NK-92 treated with Interleukin-12 subunit alpha and Interleukin-12 subunit beta, amount 100 ng/mL, for 24 hours (cell line): ENCODE measurements at regions not wholly inside any gene's neighbourhood (a gene's known extent, or its start where the extent isn't known, plus 50 kb on each side); places are given as distances from the start of the nearest gene placed in this dataset.

Experiments used
- DNase-seq: peaks from one replicate; lab custom pipeline; 2025; lab: John Stamatoyannopoulos, UW

DNA sequence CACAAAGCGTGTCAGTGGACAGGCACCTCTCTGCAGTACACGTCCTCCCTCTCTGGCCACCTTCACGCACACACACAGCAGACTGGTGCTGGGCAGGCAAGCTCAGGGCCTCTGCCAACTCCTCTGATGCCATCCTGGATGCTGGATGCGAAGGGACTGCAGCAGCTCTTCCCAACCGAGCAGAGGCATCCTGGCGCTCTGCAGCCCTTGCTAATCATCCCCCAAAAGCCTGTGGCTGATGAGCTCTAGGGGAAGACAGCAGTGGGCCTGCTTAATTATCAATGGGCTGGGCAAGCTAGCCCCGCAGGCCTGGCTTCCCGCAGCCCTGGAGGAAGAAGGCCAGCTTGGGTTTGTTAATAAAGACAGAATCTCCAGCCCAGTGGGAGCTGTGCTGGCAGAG is 71.3 kb upstream of the TEX51 start:
- no peak for DNase-seq

DNA sequence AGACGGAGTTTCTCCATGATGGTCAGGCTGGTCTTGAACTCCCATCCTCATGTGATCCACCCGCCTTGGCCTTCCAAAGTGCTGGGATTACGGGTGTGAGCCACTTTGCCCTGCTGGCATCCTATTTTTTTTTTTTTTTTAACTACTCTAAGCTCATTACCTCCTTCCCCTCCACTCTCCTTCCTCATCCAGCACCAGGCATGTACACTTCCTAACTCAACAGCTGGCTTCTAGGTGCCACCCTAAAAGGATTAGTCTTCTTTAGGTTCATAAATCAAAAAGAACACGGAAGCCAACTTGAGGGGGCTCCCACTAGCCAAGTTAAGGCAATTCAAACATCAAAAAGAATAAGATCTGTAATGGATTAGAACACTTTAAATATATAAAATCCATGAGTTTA is 70.6 kb upstream of the TEX51 start:
- no peak for DNase-seq

DNA sequence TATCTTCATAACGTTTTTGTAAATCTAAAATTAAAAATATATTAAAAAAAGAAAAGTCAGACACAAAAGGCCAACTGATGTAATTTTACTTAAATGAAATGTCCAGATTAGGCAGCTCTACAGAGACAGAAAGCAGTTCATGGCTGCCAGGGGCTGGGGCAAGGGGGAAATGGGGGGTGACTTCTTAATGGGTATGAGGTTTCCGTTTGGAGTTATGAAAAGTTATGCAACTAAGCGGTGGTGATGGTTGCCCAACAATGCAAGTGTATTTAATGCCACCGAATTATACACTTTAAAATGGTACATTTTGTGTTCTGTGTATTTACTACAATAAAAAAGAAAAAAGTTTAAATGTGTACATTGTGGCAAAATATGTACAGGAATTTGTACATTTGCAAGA is 70.2 kb upstream of the TEX51 start:
- no peak for DNase-seq

DNA sequence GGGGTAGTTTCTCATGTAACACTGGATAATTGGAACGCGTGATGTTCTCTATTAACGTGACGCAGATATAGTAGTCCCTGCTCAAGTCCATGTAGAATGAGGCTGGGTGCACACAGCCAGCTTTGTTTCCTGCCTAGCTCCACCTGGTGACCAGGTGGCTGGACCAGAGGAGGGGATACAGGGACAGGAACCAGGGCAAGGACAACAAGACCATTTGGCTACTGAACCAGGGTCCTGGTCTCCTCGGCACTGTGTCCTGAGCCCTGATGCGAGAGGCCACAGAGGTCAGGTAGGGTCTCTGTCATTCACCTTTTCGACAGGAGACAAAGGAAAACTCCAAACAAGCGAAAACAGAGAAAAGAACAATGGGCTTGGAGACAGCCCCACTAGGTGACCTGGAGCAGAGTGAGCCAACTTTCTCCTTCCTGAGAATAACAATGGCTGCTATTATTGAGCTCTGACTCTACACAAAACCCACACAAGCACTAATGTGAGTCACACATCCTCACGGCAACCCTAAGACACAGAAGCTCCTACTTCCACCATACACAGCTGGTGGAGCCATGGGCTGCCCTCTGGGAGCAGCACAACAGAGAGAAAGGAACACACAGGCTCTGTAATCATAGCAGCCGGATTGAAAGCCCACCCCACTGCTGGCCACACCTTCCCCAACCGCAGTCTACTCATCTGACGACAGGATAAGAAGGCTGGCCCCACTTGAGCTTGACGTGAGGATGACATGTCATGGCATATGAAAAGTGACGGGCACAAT is 67.3 kb upstream of the TEX51 start:
- DNase-seq: no peak

DNA sequence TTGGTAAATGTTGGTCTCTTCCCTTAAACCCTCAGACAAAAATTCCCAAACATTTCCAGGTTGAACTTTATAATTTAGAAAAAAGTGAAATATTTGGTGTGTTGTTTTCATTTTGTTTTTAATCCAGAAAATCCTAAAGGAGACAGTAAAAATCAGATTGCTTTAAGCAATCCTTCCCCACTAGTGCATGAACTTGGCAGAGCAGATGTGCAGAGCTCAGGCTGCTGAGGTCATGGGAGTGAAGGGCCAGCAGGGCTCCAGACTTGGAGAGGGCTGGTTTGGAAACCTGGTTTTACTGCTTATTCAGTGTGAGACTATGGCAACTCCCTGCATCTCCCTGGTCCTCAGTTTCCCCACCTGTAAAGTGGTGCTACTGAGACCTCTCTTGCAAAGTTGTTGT is 66.7 kb upstream of the TEX51 start:
- no peak for DNase-seq

DNA sequence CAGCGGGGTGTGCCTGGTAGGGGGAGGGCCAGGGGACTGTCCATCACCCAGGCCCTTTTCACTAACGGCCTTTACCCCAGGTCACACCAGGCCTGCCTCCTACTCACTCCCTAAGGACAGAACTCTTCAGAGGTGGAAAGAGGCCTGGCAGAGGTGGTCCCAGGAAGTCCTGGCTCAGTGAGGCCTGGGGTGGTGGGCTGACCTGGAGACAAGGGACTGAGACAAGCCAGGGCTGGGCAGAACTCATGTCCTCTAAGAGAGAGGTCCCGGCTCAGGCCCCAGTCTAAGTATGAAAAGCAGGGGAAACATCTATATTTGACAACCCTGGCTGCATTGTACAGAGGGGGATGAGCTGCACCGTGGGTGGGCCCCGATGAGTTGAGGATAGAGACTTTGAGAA is 65.9 kb upstream of the TEX51 start:
- no peak for DNase-seq

DNA sequence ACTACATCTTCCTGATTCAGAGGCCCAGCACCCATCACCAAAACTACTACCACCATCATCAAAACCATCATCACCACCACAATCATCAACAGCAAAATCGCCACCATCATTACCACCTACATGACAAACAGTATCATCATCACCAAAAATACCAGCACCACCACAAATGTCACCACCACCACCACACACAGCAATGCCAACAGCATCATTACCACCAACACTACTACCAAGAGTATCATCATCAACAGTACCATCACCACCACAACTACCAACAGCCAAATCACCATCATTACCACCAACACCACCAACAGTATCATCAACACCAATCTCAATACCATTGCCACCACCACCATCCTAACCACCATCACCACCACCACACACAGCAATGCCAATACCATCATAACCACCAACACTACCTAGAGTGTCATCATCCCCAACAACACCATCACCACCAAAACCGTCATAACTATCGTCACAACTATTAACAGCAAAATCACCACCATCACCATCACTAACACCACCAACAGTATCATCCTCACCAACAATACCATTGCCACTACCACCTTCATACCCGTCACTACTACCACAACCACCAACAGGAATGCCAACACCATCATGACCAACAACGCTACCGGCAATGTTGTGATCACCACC is 64.6 kb upstream of the TEX51 start:
- no peak for DNase-seq

DNA sequence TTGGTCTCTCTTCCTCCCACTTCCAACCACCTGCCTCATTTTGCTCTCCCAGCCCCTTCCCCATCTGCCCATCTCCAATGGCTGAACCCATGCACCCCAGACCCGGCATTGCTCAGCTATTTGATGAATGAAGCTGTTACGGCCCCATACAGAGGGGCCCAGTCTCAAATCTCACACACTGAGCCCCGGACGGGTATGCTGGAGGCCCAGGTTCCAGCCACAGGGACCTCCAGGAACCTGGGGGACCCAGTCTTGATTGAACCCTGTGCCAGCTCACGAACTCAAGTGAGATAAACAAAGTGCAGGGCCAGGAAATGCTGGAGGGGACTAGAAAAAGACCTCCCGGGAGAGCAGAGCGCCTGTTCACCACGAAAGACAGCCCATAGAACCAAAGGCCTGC is 63.4 kb upstream of the TEX51 start:
- DNase-seq: no peak

DNA sequence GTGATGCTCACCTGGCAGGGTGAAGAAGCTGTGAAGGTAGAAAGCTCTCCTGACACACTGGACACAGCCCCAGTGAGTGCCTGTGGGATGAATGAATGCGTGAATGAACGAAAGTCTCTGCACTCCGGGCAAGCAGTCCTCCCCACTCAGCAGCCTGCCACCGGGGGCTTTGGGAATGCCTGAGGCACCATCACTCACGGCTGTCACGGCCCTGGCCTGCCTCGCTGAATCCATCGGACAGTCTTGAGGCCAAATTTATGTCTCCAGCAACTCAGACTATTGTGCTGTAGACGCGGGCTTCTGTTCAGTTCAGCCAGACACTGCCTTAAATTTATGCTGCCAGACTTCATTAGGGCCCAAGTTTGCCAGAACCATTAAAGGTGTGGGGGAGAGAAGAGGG is 62.9 kb upstream of the TEX51 start:
- no peak for DNase-seq

DNA sequence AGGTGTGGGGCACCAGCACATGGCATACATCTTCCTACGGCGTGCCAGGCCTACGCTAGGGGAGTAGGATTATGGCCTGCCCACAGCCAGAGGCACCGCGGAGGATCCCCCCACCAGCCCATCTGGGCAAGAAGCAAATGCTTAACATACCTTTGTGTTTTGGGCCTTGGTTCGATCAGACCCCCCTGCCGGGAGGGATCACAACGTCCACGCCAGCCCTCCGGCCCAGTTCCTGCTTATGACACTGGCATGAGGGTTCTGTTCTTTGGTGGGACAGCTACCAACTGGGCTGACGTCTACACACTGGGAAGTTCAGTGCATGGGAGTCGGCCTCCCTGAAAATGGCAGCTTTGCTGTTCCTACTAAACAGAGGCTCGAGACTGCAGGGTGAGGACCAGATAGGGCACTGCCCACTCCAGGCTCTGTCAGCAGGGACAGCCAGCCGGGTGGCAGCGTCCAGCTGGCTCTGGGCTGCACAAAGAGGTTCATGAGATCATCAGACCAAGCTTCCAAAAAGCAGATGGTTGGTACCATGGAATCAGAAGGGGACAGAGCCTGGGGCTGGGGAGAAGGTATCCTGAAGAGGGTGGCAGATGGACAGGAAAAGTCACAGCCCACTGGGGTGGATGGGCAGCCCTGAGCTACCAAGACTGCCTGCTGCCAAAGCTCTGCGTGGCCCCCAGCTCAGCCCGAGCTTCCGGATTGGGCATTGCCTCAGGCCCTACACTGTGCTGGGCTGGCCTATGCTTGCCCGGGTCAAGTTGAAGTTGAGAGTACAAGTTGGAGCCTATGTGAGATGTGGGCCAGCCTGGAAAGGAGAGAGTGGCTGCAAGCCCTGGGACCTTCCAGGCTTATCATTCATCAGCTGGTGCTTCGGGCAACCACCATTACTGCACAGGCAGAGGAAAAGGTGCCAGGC is 61.7 kb upstream of the TEX51 start:
- DNase-seq: no peak

DNA sequence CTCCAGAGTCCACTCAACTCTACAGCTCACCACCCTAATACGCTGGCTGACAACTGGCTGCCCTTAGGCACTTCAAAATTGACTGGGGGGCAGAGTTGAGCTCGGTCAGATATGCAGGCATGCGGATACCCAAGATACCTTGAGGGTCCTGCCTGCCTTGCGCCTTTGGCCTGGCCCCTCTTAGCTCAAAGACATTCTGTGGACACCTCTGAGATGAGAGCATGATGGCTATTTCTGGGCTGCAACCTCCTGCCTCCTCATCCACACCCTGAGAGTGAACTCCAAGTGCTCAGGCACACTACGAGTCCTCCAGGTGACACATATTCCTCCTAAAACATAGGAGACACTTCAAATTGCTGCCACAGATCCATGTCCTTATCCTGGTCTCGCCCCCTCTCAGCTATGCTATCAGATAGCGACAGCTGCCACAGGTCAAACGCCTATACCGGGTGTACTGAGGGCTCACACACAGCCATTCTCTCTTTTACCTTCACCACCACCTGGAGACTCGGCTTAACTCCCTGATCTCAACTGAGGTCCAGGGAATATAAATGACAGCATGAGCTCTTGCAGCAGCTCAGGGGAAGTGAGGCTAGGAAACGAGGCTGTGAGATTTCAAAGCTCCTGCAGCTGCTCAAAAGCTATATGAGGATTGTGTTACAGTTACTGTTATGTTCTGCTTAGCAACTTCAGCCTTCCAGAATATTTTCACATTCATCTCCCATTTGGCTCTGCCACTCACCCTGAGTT is 60.5 kb upstream of the TEX51 start:
- no peak for DNase-seq

DNA sequence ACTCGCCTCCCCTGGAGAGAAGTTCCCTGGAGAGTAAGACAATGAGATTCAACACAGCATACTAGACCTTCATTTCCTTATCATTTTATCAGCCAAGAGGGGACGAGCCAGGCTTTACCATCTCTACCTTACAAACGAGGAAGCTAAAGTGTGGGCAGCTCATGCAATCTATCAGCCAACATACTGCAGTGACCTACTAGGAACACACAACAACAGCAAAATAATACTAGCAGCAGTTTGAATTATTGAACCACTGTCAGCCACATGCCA is 60.0 kb upstream of the TEX51 start:
- DNase-seq: no peak

DNA sequence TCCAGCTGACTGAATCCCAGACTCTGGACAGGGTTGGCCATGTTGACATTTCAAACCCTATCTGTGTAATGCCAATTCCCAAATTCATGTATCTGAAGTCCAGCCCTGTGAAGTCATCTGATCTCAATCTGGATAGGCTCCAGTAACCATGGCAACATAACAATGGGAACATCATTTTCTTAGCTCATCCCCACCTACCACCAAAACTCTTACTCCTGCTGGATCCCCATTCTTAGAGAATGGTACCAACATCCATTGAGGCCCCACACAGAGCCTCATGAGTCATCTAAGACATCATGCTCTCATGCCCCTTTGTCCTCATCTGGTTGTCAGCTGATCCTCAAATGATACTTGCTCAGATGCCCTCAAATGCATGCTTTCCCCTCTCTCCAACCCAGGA is 58.9 kb upstream of the TEX51 start:
- no peak for DNase-seq

DNA sequence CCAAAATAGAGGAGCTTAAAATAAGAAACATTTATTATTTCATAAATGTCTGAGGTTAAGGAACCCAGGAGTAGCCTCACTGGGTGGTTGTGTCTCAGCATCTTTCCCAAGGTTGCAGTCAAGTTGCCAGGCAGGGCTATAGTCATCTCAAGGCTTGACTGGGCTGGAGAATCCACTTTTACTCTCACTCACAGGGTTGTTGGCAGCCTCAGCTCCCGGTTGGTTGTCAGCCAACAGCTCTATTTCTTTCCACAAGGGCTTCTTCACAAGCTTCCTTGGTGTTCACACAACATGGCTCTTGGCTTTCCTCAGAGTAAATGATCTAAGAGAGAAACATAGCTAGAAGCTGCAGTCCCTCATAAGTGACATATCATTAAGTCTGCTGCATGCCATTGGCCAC is 55.6 kb upstream of the TEX51 start:
- no peak for DNase-seq

DNA sequence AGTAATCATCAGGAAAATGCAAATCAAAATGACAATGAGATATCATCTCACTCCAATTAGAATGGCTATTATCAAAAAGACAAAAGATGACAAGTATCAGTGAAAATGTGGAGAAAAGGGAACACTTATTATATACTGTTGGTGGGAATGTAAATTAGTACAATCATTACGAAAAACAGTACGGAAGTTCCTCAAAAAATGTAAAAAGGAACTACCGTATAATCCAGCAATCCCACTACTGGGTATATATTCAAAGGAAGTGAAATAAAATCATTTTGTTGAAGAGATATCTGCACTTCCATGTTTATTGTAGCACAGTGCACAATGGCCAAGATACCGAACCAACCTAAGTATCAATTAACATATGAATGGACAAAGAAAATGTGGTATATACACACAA is 52.4 kb upstream of the TEX51 start:
- DNase-seq: no peak
